Fibroblast of lung (primary cell): ENCODE measurements at regions not wholly inside any gene's neighbourhood (a gene's known extent, or its start where the extent isn't known, plus 50 kb on each side); places are given as distances from the start of the nearest gene placed in this dataset.

Experiments
- CTCF ChIP-seq, 2 donors: IDR thresholded peaks in 1 of 2; conservative IDR thresholded peaks in 1 of 2; 1 replicate in 1 of 2; 2 replicates in 1 of 2; pipeline ENCODE4 v1.5.1; 2011 to 2012; ENCODE audit warnings: low read length in 2 of 2, control low read depth in 1 of 2, inconsistent platforms in 1 of 2, low read depth in 1 of 2, mild to moderate bottlenecking in 1 of 2
- EZH2 ChIP-seq: IDR thresholded peaks from 2 replicates; pipeline ENCODE4 v1.5.1; 2012; ENCODE audit warnings: low read length, control low read depth, mild to moderate bottlenecking; ENCODE audit errors: missing control alignments

- TF ChIP-seq CTCF (conservative IDR thresholded peaks at IDR 0.05 in 1 of 2, IDR thresholded peaks at IDR 0.05 in 1 of 2; ENCODE audit: low read depth in 1 of 2, low read length in 2 of 2) (no peak), EZH2 (no peak)
Observed at GRCh38 chr1:13981142-13981541, 281.2 kb downstream of the PRDM2 start.
